Endodermal cell (in vitro differentiated cells): ENCODE measurements at regions not wholly inside any gene's neighbourhood (a gene's known extent, or its start where the extent isn't known, plus 50 kb on each side); places are given as distances from the start of the nearest gene placed in this dataset.
A peak's percentile ranks its signal among the peaks of the same experiment; 100 is the strongest.

Source experiments
- DNase-seq: peaks from one replicate; pipeline ENCODE4 v3.0.0-alpha.2; 2017
- H3K27ac ChIP-seq: 2 replicates; pipeline ENCODE4 v1.5.1; 2013; ENCODE audit warnings: mild to moderate bottlenecking, low read depth, low read length, moderate library complexity
- H3K27me3 ChIP-seq: 2 replicates; pipeline ENCODE4 v1.6.1; 2013; ENCODE audit warnings: mild to moderate bottlenecking, low read length, moderate library complexity; ENCODE audit not compliant: insufficient read depth, control insufficient read depth, poor library complexity, severe bottlenecking
- H3K36me3 ChIP-seq: 2 replicates; pipeline ENCODE4 v1.7.0; 2013; ENCODE audit warnings: mild to moderate bottlenecking, low read length, moderate library complexity; ENCODE audit not compliant: control insufficient read depth, insufficient read depth
- H3K4me1 ChIP-seq: one replicate; pipeline ENCODE4 v1.7.0; 2013; ENCODE audit warnings: low read length; ENCODE audit not compliant: control insufficient read depth, insufficient read depth
- H3K4me3 ChIP-seq: 2 replicates; pipeline ENCODE4 v1.5.1; 2013; ENCODE audit warnings: mild to moderate bottlenecking, low read length, moderate library complexity
- H3K9ac ChIP-seq: 2 replicates; pipeline ENCODE4 v1.6.1; 2013; ENCODE audit warnings: mild to moderate bottlenecking, low read length, moderate library complexity; ENCODE audit not compliant: poor library complexity, severe bottlenecking; ENCODE audit errors: extremely low read depth
- H3K9me3 ChIP-seq: 2 replicates; pipeline ENCODE4 v1.6.1; 2013; ENCODE audit warnings: mild to moderate bottlenecking, low read length, moderate library complexity; ENCODE audit not compliant: control insufficient read depth
- H3K27ac Mint-ChIP-seq: 2 replicates; pipeline ENCODE4 v1.8.0; 2020; ENCODE audit warnings: mixed read lengths
- H3K27me3 Mint-ChIP-seq: 2 replicates; pipeline ENCODE4 v1.8.0; 2021; ENCODE audit warnings: mild to moderate bottlenecking, mixed read lengths; ENCODE audit not compliant: insufficient read depth
- H3K36me3 Mint-ChIP-seq: 2 replicates; pipeline ENCODE4 v1.8.0; 2020; ENCODE audit warnings: low read depth, mixed read lengths
- H3K4me1 Mint-ChIP-seq: 2 replicates; pipeline ENCODE4 v1.8.0; 2020; ENCODE audit warnings: mixed read lengths
- H3K4me3 Mint-ChIP-seq: 2 replicates; pipeline ENCODE4 v1.8.0; 2020; ENCODE audit warnings: mild to moderate bottlenecking, moderate library complexity, mixed read lengths
- H3K9me3 Mint-ChIP-seq: 2 replicates; pipeline ENCODE4 v1.8.0; 2020; ENCODE audit warnings: mild to moderate bottlenecking, mixed read lengths
- WGBS, 2 experiments: methylation state at CpG; one replicate each; pipeline versions ENCODE4 v1.1.5 to v1.1.7; 2013; ENCODE audit warnings: missing lambda C conversion rate in 2 of 2, mixed read lengths in 1 of 2; ENCODE audit not compliant: insufficient coverage in 1 of 2, insufficient read length in 1 of 2; 5-methylcytosine and 5-hydroxymethylcytosine counted together
- TF ChIP-seq, protein P1 (sequence below): fragments of 200-600 bp; sonication (generic); conservative IDR thresholded peaks from 2 replicates; pipeline ENCODE4 v1.5.0; 2021; ENCODE audit warnings: antibody characterized with exemption, mild to moderate bottlenecking

DNA sequence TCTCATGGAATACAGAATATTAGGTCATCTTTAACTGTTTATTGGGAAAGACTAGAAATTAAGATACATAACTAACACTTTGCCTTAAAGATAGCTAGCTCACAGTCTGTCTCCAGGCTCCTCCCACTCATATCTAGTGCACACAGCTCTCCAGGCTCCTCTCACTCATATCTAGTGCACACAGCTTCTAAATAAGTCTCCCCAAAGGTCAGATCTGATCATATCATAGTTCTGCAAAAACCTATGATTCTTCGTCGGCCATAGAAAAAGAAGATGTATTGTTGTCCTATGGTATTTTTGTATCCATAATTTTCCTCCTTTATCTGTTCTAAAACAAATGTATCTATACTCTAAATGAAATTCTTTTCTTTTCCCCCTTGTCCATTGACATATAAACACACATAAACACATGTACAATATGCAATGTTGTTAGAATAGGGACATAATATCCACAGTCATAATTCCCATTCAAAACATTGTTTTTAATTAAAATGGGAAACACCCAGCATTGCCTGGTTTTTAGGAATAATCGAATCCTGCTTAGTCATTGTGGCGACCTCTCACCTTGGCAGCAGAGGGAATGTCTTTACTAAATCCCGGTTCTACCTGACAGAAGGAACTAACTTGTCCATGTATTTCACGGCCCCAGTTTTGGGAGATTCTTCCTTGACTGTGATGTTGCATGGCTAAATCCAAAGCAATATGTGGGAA, 1282.0 kb downstream of the PCDH7 start:
- WGBS, 2 experiments: 90 to 100% methylated on average over 2 to 6 of the region's 6 CpGs
- Histone ChIP-seq H3K27me3 (no peaks in the 10 kb centered on the region), H3K9ac (no peak overlapping the region), H3K36me3 (no peaks in the 10 kb centered on the region), H3K9me3 (no peaks in the 10 kb centered on the region), H3K4me3 (no peak overlapping the region), H3K27ac (no peak overlapping the region), H3K4me1 (no peaks in the 10 kb centered on the region)
- H3K4me3 Mint-ChIP-seq: no peak overlapping the region
- peaks cover 16% of the 10 kb centered on the region for H3K4me1 Mint-ChIP-seq
- TF ChIP-seq, protein P1, sequence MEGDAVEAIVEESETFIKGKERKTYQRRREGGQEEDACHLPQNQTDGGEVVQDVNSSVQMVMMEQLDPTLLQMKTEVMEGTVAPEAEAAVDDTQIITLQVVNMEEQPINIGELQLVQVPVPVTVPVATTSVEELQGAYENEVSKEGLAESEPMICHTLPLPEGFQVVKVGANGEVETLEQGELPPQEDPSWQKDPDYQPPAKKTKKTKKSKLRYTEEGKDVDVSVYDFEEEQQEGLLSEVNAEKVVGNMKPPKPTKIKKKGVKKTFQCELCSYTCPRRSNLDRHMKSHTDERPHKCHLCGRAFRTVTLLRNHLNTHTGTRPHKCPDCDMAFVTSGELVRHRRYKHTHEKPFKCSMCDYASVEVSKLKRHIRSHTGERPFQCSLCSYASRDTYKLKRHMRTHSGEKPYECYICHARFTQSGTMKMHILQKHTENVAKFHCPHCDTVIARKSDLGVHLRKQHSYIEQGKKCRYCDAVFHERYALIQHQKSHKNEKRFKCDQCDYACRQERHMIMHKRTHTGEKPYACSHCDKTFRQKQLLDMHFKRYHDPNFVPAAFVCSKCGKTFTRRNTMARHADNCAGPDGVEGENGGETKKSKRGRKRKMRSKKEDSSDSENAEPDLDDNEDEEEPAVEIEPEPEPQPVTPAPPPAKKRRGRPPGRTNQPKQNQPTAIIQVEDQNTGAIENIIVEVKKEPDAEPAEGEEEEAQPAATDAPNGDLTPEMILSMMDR: no peak
- DNase-seq: no peak
- peak overlapping the region; percentile 22 for H3K27ac Mint-ChIP-seq
- H3K9me3 Mint-ChIP-seq: no peaks in the 10 kb centered on the region
- no peaks in the 10 kb centered on the region for H3K27me3 Mint-ChIP-seq
- no peaks in the 10 kb centered on the region for H3K36me3 Mint-ChIP-seq

DNA sequence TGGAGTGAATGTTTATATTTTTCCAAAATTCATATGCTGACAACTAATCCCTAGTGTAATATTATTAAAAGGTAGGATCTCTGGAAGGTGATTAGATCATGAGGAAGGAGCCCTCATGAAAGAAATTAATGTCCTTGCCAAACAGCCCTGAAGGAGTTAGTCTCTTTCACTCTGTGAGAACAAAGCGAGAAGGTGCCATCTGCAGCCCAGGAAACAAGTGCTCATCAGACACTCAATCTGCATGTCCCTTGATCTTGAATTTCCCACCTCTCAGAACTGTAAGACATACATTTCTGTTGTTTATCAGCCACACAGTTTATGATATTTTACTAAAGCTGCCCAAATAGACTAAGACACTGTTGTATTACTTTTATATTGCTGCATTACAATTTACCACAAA, 1283.4 kb downstream of the PCDH7 start:
- Mint-ChIP-seq H3K27me3 (no peaks in the 10 kb centered on the region), H3K27ac (no peak overlapping the region), H3K4me3 (no peak overlapping the region), H3K36me3 (no peaks in the 10 kb centered on the region), H3K4me1 (peaks cover 16% of the 10 kb centered on the region), H3K9me3 (no peaks in the 10 kb centered on the region)
- Histone ChIP-seq H3K4me1 (no peaks in the 10 kb centered on the region), H3K27ac (no peak overlapping the region), H3K27me3 (no peaks in the 10 kb centered on the region), H3K4me3 (no peak overlapping the region), H3K36me3 (no peaks in the 10 kb centered on the region), H3K9ac (no peak overlapping the region), H3K9me3 (no peaks in the 10 kb centered on the region)
- peak; percentile 55 for DNase-seq
- 67 to 81% methylated on average over 1 of the region's 1 CpG for WGBS, 2 experiments
- TF ChIP-seq, protein P1: no peak

DNA sequence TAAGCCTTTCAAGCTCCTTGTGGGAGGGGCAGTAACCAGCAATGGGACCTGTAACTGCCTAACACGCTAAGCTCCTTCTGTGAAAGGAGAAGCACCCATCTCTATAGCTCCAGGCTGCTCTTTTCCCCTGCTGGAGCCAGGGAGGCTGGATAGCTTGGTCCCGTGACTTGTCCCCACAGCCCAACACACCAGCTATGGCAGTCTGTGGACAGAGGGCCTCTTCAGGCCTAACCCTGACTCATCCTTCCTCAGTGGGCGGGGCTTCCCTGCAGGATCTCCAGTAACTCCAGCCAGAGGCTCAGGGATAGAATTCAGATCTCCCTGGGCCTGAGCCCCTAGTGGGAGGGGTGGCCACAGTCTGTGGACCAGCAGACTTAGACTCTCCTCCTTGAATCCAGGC, 1290.1 kb downstream of the PCDH7 start:
- Mint-ChIP-seq H3K4me3 (no peak overlapping the region), H3K27ac (no peak overlapping the region), H3K27me3 (no peaks in the 10 kb centered on the region), H3K4me1 (no peaks in the 10 kb centered on the region), H3K36me3 (no peaks in the 10 kb centered on the region), H3K9me3 (no peaks in the 10 kb centered on the region)
- Histone ChIP-seq H3K9ac (no peak overlapping the region), H3K4me1 (no peaks in the 10 kb centered on the region), H3K9me3 (no peaks in the 10 kb centered on the region), H3K27me3 (no peaks in the 10 kb centered on the region), H3K36me3 (no peaks in the 10 kb centered on the region), H3K27ac (no peak overlapping the region), H3K4me3 (no peak overlapping the region)
- TF ChIP-seq, protein P1: no peak
- peak; percentile 71 for DNase-seq
- 83 to 88% methylated on average over 1 to 3 of the region's 3 CpGs for WGBS, 2 experiments
